Activated CD8-positive, alpha-beta memory T cell treated with anti-CD3 and anti-CD28 coated beads for 1 hour (primary cell): ENCODE measurements at regions not wholly inside any gene's neighbourhood (a gene's known extent, or its start where the extent isn't known, plus 50 kb on each side); places are given as distances from the start of the nearest gene placed in this dataset.

ENCODE experiments used
- DNase-seq, 2 donors: peaks; one replicate each; pipeline ENCODE4 v3.0.0-alpha.2; 2020; ENCODE audit warnings: low read depth in 1 of 2; ENCODE audit errors: extremely low read depth in 1 of 2

GRCh38 chr14:101359221-101360053, 201.9 kb upstream of the DIO3 start:
- no peak for DNase-seq

GRCh38 chr14:101360054-101360911, 201.0 kb upstream of the DIO3 start:
- no peak for DNase-seq

- DNase-seq, result no peak
Measured at GRCh38 chr14:101361044-101361443, 200.3 kb upstream of the DIO3 start.

- no peak for DNase-seq
Measured at GRCh38 chr14:101361451-101362433, 199.6 kb upstream of the DIO3 start.

- no peak for DNase-seq
Measured at GRCh38 chr14:101362529-101363260, 198.6 kb upstream of the DIO3 start.

GRCh38 chr14:101363261-101363555, 198.1 kb upstream of the DIO3 start:
- DNase-seq, result no peak

- DNase-seq, result no peak
Measured at GRCh38 chr14:101363880-101364391, 197.4 kb upstream of the DIO3 start.

GRCh38 chr14:101364503-101365328, 196.6 kb upstream of the DIO3 start:
- no peak for DNase-seq

GRCh38 chr14:101365329-101366158, 195.8 kb upstream of the DIO3 start:
- DNase-seq, result no peak

- DNase-seq, result no peak
Measured at GRCh38 chr14:101367421-101368261, 193.7 kb upstream of the DIO3 start.

- DNase-seq, result no peak
Measured at GRCh38 chr14:101368629-101369028, 192.7 kb upstream of the DIO3 start.

- DNase-seq, result no peak
Measured at GRCh38 chr14:101369194-101369915, 191.9 kb upstream of the DIO3 start.

GRCh38 chr14:101369916-101370592, 191.2 kb upstream of the DIO3 start:
- DNase-seq, result no peak

- no peak for DNase-seq
Measured at GRCh38 chr14:101370593-101371569, 190.4 kb upstream of the DIO3 start.
